ENCODE measurements at regions not wholly inside any gene's neighbourhood (a gene's known extent, or its start where the extent isn't known, plus 50 kb on each side); places are given as distances from the start of the nearest gene placed in this dataset.
"Not testable (repeated sequence)": the region's sequence is repeated elsewhere in the genome, so short reads cannot be mapped to it uniquely, and the experiment has no call there.

DNA sequence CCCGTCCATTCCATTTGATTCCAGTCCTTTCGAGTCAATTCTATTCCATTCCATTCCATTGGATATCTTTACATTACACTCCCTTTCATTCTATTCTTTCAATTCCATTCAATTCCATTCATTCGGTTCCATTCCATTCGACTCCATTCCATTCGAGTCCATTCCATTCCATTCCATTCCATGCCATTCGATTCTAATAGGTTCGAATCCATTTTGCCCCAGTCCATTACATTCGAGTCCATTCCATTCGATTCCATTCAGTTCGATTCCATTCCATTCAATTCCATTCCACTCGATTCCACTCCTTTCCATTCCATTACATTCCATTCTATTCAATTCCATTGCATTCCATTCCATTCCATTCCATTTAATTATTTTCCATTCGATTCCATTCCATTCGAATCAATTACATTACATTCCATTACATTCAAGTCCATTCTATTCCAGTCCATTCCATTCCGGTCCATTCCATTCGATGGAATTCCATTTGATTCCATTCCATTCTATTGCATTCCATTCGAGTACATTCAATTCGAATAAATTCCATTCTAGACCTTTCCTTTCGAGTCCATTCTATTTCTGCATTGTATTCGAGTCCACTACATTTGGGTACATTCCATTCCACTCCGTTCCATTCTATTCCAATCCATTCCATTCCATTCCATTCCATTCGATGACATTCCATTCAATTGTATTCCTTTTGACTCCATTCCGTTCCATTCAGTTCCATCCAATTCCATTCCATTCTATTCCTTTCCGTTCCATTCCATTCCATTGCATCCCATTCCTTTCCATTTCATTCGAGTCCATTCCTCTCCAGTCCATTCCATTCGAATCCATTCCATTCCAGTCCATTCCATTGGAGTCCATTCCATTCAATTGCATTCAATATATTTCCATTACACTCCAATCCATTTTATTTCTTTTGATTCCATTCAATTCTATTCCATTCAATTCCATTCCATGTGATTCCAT, 2604.8 kb upstream of the TPTE start:
- ATAC-seq: no peak
- Mint-ChIP-seq H3K9me3 (peaks cover 11% of the 10 kb centered on the region), H3K4me3 (no peak overlapping the region), H3K4me1 (no peaks in the 10 kb centered on the region), H3K27ac (no peak overlapping the region), H3K36me3 (no peaks in the 10 kb centered on the region)
- no peak for DNase-seq (ENCODE audit: low spot score in 2 of 2)

DNA sequence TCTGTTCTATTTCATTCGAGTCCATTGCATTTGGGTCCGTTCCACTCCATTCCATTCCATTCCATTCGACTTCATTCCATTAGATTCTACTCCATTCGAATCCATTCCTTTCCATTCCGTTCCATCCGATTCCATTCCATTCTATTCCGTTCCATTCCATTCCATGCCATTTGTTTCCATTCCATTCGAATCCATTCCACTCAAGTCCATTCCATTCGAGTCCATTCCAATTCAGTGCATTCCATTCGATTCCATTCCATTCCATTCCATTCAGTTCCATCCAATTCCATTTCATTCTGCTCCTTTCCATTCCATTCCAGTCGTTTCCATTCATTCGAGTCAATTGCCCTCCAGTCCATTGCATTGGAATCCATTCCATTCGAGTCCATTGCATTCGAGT, 2603.7 kb upstream of the TPTE start:
- DNase-seq (ENCODE audit: low spot score in 2 of 2) (no peak), ATAC-seq (no peak)
- Mint-ChIP-seq H3K9me3 (peaks cover 11% of the 10 kb centered on the region), H3K27ac (no peak overlapping the region), H3K4me1 (no peaks in the 10 kb centered on the region), H3K36me3 (no peaks in the 10 kb centered on the region), H3K4me3 (no peak overlapping the region)

DNA sequence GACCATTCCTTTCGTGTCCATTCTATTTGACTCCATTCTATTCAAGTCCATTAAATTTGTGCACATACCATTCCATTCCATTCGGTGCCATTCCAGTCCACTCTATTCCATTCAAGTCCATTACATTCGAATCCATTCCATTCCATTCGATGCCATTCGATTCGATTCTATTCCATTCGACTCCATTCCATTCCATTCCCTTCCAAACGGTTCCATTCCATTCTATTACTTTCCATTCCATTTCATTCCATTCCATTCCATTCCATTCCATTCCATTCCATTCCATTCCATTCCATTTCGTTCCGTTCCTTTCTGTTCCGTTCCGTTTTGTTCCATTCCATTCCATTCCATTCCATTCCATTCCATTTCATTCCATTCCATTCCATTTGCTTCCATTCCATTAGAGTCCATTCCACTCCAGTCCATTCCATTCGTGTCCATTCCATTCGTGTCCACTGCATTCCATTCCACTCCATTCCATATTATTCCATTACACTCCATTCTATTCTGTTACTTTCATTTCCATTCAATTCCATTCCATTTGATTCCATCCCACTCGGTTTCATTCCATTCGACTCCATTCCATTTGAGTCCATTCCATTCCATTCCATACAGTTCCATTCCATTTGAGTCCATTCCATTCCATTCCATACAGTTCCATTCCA, 2595.3 kb upstream of the TPTE start:
- peaks cover 38% of the 10 kb centered on the region for H3K9me3 Mint-ChIP-seq
- not testable (repeated sequence) for H3K4me1 Mint-ChIP-seq; DNase-seq (ENCODE audit: low spot score in 2 of 2); H3K36me3 Mint-ChIP-seq; H3K4me3 Mint-ChIP-seq; H3K27ac Mint-ChIP-seq
- peak; percentile 76 for ATAC-seq

DNA sequence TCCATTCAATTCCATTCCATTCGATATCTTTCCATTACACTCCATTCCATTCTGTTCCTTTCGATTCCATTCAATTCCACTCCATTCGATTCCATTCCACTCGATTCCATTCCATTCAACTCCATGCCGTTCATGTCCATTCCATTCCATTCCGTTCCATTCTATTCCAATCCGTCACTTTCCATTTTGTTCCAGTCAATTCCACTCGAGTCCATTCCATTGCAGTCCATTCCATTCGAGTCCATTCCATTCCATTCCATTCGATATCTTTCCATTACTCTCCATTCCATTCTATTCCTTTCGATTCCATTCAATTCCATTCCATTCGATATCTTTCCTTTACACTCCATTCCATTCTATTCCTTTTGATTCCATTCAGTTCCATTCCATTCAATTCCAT, 2592.9 kb upstream of the TPTE start:
- not testable (repeated sequence) for H3K4me3 Mint-ChIP-seq; DNase-seq (ENCODE audit: low spot score in 2 of 2); H3K36me3 Mint-ChIP-seq; ATAC-seq; H3K27ac Mint-ChIP-seq; H3K4me1 Mint-ChIP-seq
- H3K9me3 Mint-ChIP-seq: peaks cover 62% of the 10 kb centered on the region

DNA sequence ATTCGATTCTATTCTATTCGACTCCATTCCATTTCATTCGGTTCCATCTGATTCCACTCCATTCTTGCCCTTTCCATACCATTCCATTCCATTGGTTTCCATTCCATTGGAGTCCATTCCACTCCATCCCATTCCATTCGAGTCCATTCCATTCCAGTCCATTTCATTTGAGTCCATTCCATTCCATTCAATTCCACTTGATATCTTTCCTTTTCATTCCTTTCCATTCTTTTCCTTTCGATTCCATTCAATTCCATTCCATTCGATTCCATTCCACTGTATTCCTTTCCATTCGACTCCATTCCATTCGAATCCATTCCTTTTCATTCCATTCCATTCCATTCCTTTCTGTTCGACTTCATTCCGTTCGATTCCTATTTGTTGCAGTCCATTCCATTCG, 2591.8 kb upstream of the TPTE start:
- not testable (repeated sequence) for H3K4me1 Mint-ChIP-seq; H3K4me3 Mint-ChIP-seq; ATAC-seq; H3K27ac Mint-ChIP-seq; H3K36me3 Mint-ChIP-seq; DNase-seq (ENCODE audit: low spot score in 2 of 2)
- H3K9me3 Mint-ChIP-seq: peaks cover 72% of the 10 kb centered on the region

DNA sequence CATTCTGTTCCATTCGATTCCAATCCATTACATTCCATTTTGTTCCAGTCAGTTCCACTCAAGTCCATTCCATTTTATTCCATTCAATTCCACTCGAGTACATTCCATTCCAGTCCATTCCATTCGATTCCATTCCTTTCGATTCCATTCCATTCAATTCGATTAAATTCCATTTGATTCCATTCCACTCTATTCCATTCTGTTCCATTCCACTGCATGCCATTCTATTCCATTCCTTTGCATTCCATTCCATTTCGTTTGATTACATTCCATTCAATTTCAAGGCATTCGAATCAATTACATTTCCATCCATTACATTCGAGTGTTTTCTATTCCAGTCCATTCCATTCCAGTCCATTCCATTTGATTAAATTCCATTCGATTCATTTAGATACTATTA, 2590.9 kb upstream of the TPTE start:
- H3K4me1 Mint-ChIP-seq; H3K27ac Mint-ChIP-seq; H3K36me3 Mint-ChIP-seq; ATAC-seq; DNase-seq (ENCODE audit: low spot score in 2 of 2); H3K4me3 Mint-ChIP-seq: not testable (repeated sequence)
- H3K9me3 Mint-ChIP-seq: peaks cover 81% of the 10 kb centered on the region

DNA sequence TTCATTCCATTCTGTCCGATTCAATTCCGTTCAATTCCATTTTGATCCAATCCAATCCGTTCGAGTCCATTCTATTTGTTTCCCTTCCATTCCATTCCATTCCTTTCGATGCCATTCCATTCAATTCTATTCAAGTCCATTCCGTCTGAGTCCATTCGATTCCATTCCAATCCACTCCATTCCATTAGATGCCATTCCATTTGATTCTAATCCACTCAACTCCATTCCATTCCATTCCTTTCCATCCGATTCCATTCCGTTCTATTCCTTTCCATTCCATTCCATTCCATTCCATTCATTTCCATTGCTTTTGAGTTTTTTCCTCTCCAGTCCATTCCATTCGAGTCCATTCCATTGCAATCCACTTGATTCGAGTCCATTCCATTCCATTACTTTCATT, 2589.3 kb upstream of the TPTE start:
- not testable (repeated sequence) for DNase-seq (ENCODE audit: low spot score in 2 of 2); H3K4me3 Mint-ChIP-seq; H3K36me3 Mint-ChIP-seq; ATAC-seq; H3K4me1 Mint-ChIP-seq; H3K27ac Mint-ChIP-seq
- peaks cover 97% of the 10 kb centered on the region for H3K9me3 Mint-ChIP-seq

DNA sequence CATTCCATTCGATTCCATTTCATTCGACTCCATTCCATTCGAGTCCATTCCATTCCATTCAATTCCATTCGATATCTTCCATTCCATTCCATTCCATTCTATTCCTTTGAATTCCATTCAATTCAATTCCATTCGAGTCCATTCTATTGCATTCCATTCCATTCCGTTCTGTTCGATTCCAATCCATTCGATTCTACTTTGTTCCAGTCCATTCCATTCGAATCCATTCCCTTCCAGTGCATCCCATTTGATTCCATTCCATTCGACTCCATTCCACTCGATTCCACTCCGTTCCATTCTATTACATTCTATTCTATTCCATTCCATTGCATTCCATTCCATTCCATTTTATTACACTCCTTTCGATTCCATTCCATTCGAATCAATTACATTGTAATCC, 2588.5 kb upstream of the TPTE start:
- not testable (repeated sequence) for ATAC-seq; DNase-seq (ENCODE audit: low spot score in 2 of 2); H3K4me3 Mint-ChIP-seq; H3K4me1 Mint-ChIP-seq; H3K27ac Mint-ChIP-seq; H3K36me3 Mint-ChIP-seq
- peaks cover 97% of the 10 kb centered on the region for H3K9me3 Mint-ChIP-seq

DNA sequence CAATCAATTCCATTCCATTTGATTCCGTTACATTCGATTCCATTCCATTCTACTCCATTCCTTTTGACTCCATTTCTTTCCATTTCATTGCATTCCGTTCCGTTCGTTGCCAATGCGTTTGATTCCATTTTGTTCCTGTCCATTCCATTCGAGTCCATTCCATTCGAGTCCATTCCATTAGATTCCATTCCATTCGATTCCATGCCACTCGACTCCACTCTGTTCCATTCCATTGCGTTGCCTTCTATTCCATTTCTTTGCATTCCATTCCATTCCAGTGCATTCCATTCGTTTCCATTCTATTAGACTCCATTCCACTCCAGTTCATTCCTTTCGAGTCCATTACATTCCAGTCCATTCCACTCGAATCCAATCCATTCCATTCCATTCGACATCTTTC, 2587.5 kb upstream of the TPTE start:
- no peaks in the 10 kb centered on the region for H3K36me3 Mint-ChIP-seq

DNA sequence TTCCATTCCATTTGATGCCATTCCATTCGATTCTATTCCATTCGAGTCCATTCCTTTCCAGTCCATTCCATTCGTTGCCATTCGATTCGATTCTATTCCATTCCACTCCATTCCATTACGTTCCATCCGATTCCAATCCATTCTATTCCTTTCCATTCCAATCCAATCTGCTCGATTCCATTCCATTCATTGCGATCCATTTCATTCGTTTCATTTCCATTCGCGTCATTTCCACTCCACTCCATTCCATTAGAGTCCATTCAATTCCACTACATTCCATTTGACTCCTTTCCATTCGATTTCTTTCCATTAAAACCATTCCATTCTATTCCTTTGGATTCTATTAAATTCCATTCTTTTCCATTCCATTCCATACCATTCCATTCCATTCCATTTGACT, 2584.1 kb upstream of the TPTE start:
- not testable (repeated sequence) for DNase-seq (ENCODE audit: low spot score in 2 of 2); H3K36me3 Mint-ChIP-seq; ATAC-seq; H3K27ac Mint-ChIP-seq; H3K4me3 Mint-ChIP-seq
- peaks cover 98% of the 10 kb centered on the region for H3K9me3 Mint-ChIP-seq
- peaks cover 15% of the 10 kb centered on the region for H3K4me1 Mint-ChIP-seq

More for the DNA sequence above, 2587.5 kb upstream of the TPTE start:
- Mint-ChIP-seq H3K4me1 (no peaks in the 10 kb centered on the region), H3K9me3 (peaks cover 95% of the 10 kb centered on the region), H3K4me3 (no peak overlapping the region), H3K27ac (no peak overlapping the region)
- DNase-seq (ENCODE audit: low spot score in 2 of 2) (no peak), ATAC-seq (no peak)

DNA sequence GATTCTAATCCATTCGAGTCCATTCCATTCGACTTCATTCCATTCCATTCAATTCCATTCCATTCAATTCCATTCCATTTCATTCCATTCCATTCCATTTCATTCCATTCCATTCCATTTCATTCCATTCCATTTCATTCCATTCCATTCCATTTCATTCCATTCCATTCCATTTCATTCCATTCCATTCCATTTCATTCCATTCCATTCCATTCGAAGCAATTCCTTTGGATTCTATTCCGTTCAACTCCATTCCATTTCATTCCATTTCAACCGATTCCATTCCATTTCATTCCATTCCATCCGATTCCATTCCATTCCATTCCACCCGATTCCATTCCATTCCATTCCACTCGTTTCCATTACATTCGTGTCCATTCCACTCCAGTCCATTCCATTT, 2583.2 kb upstream of the TPTE start:
- DNase-seq (ENCODE audit: low spot score in 2 of 2); H3K36me3 Mint-ChIP-seq; ATAC-seq; H3K4me3 Mint-ChIP-seq; H3K27ac Mint-ChIP-seq: not testable (repeated sequence)
- Mint-ChIP-seq H3K9me3 (peaks cover 98% of the 10 kb centered on the region), H3K4me1 (peaks cover 15% of the 10 kb centered on the region)

DNA sequence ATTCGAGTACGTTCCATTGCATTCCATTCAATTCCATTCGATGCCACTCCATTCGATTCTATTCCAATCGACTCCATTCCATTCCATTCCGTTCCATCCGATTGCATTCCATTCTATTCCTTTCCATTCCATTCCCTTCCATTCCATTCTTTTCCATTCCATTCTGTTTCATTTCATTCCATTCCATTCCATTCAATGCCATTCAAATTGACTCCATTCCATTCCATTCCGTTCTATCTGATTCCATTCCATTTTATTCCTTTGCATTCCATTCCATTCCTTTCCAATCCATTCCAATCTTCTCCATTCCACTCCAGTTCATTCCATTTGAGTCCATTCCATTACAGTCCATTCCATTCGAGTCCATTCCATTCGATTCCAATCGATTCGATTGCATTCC, 2580.0 kb upstream of the TPTE start:
- not testable (repeated sequence) for DNase-seq (ENCODE audit: low spot score in 2 of 2); ATAC-seq; H3K36me3 Mint-ChIP-seq; H3K27ac Mint-ChIP-seq; H3K4me3 Mint-ChIP-seq
- peaks cover 15% of the 10 kb centered on the region for H3K4me1 Mint-ChIP-seq
- H3K9me3 Mint-ChIP-seq: peaks cover 98% of the 10 kb centered on the region

DNA sequence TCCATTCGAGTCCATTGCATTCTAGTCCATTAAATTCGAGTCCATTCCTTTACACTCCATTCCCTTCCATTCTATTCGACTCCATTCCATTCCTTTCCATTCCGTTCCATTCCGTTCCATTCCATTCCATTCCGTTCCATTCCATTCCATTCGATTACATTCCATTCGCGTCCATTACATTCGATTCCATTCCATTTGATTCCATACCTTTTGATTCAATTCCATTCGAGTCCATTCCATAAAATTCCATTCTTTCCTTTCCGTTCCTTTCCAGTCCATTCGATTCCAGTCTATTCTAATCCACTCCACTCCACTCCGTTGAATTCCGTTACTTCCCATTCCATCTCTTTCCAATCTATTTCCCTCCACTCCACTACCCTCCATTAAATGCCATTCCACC, 2579.2 kb upstream of the TPTE start:
- H3K27ac Mint-ChIP-seq; H3K36me3 Mint-ChIP-seq; H3K4me3 Mint-ChIP-seq; DNase-seq (ENCODE audit: low spot score in 2 of 2); ATAC-seq: not testable (repeated sequence)
- peaks cover 15% of the 10 kb centered on the region for H3K4me1 Mint-ChIP-seq
- peaks cover 98% of the 10 kb centered on the region for H3K9me3 Mint-ChIP-seq

DNA sequence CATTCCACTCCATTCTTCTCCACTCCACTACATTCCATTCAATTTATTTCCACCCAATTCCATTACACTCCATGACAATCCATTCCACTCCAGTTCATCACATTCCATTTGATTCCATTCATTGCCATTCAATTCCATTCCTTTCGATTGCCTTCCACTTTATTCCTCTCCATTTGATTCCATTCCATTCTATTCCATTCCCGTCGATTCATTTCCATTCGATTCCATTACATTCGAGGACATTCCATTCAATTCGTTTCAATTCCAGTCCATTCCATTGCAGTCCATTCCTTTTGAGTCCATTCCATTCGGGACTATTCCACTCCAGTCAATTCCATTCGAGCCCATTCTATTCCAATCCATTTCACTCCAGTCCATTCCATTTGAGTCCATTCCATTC, 2577.8 kb upstream of the TPTE start:
- not testable (repeated sequence) for DNase-seq (ENCODE audit: low spot score in 2 of 2); ATAC-seq; H3K36me3 Mint-ChIP-seq; H3K27ac Mint-ChIP-seq; H3K4me3 Mint-ChIP-seq
- peaks cover 99% of the 10 kb centered on the region for H3K9me3 Mint-ChIP-seq
- H3K4me1 Mint-ChIP-seq: peaks cover 15% of the 10 kb centered on the region

DNA sequence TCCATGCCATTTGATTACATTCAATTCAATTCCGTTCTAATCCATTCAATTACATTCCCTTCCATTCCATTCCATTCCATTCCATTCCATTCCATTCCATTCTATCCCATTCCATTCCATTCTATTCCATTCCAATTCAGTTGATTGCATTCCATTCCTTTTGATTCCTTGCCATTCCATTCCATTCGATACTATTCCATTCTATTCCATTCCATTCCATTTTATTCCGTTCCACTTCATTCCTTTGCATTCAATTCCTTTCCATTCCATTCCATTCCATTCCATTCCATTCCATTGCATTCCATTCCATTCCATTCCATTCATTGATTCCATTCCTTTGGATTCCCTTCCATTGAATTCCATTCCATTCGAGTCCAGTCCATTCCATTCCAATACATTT, 2574.0 kb upstream of the TPTE start:
- H3K4me1 Mint-ChIP-seq: no peaks in the 10 kb centered on the region
- DNase-seq (ENCODE audit: low spot score in 2 of 2) (no peak), ATAC-seq (no peak)
- H3K9me3 Mint-ChIP-seq: peaks cover 99% of the 10 kb centered on the region
- H3K4me3 Mint-ChIP-seq: no peak overlapping the region
- no peaks in the 10 kb centered on the region for H3K36me3 Mint-ChIP-seq
- H3K27ac Mint-ChIP-seq: no peak overlapping the region

DNA sequence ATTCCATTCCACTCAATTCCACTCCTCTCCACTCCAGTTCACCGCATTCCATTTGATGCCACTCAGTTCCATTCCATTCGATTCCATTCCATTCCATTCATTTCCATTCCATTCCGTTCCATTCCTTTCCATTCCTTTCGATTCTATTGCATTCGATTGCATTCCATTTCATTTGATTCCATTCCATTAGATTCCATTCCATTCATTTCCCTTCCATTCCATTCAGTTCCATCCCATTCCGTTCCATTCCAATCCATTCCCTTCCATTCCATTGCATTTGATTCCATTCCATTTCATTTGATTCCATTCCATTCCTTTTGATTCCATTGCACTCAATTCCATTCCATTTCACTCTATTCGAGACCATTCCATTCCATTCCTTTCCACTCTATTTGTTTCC, 2572.7 kb upstream of the TPTE start:
- not testable (repeated sequence) for ATAC-seq; H3K27ac Mint-ChIP-seq; H3K4me1 Mint-ChIP-seq; H3K36me3 Mint-ChIP-seq; DNase-seq (ENCODE audit: low spot score in 2 of 2); H3K4me3 Mint-ChIP-seq
- H3K9me3 Mint-ChIP-seq: peaks cover 99% of the 10 kb centered on the region

Data from stimulated activated effector memory CD8-positive, alpha-beta T cell treated with anti-CD3 and anti-CD28 coated beads, Interleukin-12 subunit alpha, Interleukin-12 subunit beta, amount 100 ng/mL, for 72 hours (primary cell).